GM19238 (cell line): ENCODE measurements at regions not wholly inside any gene's neighbourhood (a gene's known extent, or its start where the extent isn't known, plus 50 kb on each side); places are given as distances from the start of the nearest gene placed in this dataset.

Experiments
- DNase-seq: peaks from one replicate; pipeline ENCODE4 v3.0.0; 2011; ENCODE audit warnings: low spot score; ENCODE audit not compliant: insufficient read length

DNA sequence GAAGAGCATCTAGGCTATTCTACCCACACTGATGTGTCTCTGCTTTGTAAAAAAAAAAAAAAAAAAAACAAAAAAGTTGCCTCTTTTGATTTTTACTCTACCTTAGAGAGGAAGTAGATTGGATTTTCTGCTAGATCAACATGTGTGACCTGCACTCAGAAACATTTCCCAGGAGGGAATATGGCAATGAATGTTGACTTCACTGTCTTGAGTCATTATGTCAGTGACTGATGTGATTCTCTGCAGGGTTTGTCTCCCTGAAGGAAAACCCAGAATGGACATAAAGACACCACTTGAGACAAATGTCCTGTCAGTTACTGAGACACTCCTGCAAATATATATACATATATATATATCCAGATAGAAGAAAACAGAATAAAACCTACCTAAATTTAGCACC is 370.3 kb downstream of the BMPER start:
- DNase-seq: no peak

DNA sequence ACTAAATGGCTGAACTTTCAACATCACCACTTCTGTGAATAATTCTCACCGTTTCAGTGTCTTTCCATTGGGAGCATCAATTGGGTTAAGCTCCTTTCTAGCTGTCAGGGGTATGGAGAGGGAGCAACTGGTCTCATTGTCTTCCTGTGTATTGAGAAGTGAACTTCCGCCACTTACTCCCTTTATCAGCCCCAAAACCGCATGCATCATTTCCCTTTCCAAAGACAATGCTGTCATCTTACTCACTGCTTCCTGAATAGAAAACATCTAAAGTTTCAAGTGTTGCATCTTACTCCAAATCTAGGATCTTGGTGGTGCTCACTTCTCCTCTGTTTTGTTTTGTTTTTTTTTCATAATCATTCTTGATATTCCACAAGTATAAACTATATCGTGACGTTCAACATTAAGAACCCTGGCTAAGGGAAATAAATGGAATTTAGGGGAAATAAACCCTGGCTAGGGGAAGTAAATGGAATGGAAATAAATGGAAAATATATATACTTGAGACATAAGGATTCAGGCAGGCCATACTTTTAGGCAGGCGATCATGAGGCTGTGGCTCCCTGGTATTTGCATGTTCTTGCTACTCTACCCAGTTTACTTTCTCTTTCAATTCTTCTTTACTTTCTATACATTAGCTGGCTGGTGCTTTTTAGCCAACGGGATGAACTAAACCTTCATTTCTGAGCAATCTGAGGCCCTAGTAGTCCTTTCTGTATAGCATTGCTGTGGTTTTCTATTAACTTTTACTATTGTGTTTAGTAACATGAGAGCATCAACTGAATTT is 371.9 kb downstream of the BMPER start:
- no peak for DNase-seq

DNA sequence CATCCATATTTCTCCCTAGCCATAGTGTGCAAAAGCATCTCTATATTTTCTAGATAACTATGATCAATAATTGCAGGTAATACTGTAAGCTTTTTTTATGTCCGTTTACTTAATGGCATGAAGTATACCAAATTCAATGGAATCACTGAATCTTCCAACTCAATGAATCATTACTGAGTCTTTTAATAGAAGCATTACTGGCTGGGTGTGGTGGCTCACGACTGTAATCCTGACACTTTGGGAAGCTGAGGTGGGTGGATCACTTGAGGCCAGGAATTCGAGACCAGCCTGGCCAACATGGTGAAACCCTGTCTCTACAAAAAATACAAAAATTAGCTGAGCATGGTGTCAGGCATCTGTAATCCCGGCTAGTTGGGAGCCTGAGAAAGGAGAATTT is 372.5 kb downstream of the BMPER start:
- DNase-seq: no peak

DNA sequence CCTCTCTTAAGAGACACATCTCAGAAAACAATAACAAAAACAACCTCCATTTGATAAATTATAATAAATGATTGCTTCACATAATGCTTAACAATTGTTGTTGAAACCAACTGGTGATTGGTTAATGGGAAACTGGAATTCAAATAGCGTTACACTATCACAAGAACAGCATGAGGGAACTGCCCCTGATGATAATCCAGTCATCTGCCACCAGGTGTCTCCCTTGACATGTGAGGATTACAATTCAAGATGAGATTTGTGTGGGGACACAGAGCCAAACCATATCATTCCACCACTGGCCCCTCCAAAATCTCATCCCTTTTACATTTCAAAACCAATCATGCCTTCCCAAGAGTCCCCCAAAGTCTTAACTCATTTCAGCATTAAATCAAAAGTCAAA is 375.9 kb downstream of the BMPER start:
- DNase-seq: no peak

DNA sequence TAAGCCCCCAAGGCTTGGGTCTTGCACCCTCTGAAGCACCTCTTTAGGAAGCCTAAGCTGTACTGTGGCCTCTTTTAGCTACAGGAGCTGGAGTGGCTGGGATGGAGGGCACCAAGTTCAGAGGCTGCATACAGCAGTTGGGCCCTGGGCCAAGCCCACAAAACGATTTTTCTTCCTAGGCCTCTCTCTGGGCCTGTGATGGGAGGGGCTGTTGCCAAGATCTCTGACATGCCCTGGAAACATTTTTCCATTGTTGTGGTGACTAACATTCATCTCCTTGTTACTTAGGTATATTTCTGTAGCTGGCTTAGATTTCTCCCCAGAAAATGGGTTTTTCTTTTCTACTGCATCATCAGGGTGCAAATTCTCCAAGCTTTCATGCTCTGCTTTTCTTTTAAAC is 375.7 kb upstream of the NPSR1 start:
- DNase-seq: no peak

DNA sequence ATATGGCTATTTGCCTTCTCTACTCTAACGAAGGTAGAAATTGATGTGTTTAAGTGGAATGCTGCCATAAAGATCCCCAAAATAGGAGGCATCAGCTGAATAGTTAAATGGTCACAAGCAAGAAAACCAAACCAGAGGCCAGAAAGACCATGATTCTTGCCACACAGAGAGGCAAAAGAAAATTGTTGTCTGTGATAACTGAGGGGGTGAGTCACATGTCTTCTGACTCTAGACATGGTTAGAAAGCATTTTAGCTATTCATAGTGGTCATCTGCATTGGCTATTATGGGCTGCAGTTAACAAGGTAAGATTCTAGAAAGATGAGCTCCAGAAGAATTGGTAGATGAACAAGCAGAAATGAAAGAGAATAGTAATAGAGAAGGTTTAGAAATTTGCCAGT is 361.4 kb upstream of the NPSR1 start:
- no peak for DNase-seq

DNA sequence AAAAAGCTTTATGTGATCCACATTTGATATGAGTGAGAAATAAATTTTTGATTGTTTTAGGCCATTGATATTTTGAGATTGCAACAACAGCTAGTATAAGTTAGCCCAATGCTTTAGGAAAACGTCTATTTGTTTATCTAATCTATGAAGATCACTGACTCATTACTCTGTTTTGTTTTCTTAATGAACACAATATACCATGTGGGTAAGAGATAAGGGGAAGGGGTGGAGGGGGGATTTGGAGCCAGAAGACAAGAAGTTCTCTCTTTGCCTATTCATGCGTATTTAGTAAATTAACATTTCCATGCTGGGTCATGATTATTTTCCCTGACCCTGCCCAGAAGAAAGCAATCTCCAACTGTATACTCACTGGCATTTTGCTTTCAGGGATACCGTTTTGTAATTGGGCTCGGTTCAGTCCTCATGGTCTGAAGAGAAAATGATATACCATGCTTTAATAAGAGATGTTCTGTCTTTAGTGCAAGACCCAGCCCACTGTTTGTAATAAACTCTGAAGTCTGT is 359.5 kb upstream of the NPSR1 start:
- DNase-seq: no peak

DNA sequence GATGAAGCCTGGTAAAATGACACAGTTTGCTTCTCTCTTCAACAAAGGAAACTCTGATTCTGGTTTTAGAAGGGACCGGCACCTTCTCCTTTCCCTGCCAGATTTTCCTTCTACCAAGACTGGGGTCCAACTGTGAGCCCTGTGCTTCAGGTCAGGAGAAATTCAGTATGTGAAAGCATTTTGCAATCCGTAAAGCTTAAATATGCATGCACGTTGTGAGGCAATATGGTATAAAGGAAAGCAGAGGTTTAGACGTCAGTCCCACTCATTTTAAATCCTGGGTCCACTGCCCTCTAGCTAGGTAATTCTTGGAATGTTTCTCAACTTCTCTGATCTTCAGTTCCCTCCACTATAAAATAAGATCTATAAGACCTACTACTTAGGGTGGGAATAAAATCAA is 359.0 kb upstream of the NPSR1 start:
- no peak for DNase-seq

DNA sequence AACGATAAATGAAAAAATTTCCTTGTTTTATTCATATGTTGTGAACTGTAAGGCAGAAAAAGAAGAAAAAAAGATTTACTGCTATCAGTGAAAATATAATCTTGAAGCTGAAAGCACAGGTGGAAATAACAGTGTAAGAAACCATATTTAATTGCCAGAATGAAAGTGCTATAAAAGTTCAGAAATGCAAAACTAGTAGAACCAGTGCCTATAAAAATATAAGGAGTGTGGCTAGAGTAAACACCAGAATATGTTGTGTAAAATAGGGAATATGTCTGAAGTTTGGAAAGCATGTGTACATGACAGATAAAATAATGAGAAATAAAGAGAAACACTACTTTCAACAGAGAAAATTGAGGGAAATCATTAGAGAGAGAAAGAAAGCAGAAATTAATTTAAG is 350.5 kb upstream of the NPSR1 start:
- DNase-seq: no peak

DNA sequence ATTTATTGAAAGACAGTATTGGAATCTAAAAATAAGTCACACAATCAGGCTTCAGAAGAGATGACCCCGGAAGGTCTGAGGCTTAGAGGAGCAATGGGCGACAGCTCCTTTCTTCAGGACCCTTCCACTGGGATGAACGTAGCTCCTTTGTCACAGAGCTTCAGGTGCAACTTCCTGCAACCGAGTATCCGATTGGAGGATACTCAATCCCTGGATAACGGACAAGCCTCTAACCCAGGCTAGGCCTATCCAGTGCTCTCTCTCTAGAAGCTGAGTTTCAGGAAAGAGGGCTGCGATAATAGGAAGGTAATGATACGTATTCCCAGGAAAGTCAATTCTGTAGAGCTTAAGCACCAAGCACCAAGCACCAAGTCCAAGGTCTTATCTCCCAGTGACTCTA is 349.4 kb upstream of the NPSR1 start:
- DNase-seq: no peak

DNA sequence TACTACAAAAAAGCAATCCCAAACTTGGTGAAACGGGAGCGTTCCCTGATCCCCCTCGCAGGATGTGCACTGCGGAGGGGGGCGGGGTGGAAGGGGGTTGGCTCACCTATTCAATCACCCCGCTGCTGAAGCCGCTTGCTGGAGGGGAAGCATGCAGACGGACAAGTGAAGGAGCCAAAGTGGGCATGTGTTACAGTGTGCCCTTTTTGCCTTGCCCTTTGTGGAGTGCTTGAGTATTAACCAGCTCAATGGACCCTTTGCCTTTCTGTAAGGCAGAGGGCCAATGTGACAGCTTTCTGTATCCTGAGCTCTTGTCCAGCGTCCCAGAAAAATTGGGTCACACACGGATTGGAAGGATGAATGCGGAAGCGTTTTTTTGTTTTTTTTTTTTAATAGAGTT is 348.9 kb upstream of the NPSR1 start:
- no peak for DNase-seq

DNA sequence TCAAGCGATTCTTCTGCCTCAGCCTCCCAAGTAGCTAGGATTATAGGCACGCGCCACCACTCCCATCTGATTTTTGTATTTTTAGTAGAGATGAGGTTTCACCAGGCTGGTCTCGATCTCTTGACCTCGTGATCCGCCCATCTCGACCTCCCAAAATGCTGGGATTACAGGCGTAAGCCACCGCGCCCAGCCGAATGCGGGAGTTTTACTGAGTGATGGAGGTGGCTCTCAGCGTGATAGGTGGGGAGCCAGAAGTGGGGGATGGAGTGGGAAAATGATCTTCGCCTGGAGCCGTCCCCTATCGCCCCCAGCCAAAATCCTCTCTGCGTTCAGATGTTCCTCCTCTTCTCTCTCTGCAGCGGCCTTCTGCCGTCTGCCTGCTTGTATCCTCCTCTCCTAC is 348.4 kb upstream of the NPSR1 start:
- DNase-seq: no peak

DNA sequence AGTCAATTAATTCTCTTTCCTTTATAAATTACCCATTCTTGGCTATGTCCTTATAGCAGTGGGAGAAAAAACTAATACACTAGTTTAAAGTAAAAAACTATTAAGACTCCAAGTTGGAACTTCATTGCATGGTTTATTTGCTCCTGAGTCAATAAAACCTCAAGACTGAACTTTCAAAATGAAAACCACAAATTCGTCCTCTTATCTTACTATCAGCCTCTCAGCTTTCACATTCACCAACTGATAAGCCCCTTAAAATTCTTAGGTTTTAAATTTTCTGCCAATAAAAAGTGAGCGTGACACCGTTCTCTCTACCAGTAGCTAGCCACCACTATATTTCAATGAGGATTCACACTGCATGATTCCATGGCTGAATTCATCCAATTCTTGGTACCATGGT is 346.4 kb upstream of the NPSR1 start:
- DNase-seq: no peak

DNA sequence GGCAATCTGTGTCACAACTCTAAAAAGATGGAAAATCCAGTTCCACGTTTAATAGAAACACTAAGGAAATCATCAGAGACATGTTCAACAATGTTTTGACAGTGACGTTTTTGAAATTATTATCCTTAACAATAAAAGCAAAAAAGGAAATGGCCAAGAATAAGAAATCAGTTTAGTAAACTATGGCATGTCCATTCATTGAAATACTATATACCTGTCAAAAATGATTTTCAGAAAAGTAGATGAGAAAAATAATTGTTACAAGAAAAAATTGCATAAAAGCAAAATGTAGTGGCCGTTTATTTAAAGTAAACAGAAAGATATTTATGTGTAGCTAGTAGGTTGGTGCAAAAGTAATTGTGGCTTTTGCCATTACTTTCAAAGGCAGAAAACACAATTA is 345.4 kb upstream of the NPSR1 start:
- DNase-seq: no peak

DNA sequence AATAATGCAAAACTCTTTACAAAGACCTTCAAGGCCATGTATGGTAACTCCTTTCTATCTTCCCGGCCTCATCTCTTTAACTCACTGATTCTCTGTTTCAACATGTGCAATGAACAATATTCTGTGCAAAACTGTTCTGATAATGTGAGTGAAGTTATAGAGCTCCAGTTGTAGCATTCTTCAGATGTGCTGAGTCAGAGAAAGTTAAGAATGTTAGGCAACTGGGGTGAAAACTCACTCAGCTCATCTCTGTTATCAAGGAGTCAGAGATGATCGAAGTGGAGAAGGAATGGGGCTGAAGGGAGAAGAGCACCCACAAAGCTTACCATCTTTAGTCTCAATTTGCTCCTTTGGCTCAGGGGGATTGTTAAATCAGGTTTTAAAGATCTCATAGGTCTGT is 344.7 kb upstream of the NPSR1 start:
- DNase-seq: no peak

DNA sequence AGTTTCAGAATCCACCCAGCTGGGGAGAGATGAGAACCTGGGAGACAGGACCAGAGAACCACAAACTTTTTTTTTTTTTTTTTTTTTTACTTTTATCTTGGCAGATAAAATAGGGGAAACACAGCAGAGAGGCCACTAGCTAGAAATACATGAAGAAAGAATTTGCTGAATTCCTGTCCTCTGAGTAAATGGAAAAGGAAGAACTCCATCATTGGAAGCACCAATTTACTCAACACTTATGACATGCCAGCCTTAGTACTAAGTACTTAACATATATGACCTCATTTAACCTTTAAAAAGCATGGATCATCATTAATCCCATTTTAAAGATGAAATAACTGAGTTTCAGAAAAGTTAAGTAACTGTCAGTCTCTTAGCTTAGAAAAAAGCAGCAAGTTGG is 343.0 kb upstream of the NPSR1 start:
- no peak for DNase-seq

DNA sequence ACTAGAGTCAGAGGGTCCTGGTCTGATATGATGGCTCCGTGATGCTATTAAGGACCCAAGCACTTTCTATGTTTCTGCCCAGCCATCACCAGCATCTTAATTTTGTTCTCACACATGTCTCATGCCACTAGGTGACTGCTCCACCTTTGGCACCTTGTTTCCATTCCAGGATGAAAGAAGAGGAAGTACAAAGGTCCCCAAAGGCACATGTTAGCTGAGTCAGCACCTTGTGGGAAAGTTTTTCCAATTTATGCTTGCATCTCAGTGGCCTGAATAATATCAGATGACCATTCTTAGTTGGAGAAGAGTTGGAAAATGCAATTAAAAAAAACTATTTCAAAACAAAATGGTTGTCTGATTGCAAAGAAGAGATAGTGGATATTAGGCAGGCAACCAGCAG is 341.0 kb upstream of the NPSR1 start:
- DNase-seq: no peak

DNA sequence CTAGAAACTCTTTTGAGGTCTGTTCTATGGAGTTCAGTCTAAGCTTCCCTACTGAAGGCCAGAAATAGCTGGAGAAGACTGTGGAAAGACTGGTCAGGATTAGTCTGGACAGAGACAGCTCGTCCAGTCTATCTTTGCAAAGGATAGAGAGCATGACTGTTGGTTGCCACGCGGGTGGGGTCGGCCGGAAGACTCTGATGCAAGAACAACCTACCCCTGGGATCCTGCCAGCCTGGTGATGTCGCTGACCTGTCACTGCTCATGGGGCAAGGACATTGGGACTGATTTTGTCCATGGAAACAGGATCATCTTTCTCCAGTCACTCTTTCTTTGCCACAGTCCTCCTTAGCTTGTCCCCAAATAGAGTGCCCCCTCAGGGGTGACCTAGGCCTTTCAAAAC is 337.6 kb upstream of the NPSR1 start:
- no peak for DNase-seq

DNA sequence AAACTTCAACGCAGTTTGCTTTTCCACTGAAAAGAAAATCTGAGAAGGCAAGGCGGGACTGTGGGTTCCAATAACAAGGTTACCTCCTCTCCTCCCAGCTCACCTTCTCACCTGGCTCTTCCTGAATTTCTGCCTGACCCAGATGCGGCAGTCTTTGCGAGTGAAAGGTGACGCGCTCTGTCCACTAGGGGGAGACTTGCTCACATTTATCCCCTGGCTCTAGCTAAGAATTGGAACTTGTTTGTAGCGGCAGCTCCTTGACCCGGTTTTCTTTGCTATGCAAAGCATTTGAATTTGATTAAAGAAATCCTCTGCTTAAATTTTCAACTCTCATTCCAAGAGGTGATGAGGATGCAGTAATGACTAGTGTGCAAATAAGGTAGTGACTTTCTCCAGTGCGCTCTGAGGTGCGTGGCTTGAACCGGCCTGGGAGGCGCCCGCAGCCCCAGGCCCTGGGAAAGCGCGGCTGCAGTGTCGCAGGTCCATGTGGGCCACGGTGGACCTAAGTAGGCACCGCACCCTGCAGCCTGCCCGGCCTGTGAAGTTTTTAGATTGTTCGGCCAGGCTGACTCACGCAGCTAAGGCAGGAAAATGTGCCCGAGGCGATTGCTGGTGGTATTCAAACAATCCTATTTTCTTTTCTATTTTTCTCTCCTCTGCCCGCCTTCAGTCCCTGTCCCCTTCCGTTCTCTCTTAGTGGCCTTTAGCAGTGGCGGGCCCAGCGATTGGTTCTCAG is 336.9 kb upstream of the NPSR1 start:
- peak; percentile 27 for DNase-seq

DNA sequence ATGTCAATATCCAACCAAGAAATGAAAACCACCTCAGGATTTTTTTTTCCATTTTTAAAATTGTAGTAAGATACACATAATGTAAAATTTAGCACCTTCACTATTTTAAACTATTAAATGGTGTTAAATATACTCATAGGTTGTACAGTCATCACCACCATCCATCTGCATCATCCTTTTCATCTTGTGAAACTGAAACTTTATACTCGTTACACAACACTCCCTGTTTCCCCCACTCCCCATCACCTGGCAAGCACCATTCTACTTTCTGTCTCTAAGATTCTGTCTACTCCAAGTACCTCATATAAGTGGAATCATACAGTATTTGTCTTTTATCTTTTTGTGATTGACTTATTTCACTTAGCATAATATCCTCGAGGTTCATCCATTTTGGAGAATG is 335.2 kb upstream of the NPSR1 start:
- no peak for DNase-seq

DNA sequence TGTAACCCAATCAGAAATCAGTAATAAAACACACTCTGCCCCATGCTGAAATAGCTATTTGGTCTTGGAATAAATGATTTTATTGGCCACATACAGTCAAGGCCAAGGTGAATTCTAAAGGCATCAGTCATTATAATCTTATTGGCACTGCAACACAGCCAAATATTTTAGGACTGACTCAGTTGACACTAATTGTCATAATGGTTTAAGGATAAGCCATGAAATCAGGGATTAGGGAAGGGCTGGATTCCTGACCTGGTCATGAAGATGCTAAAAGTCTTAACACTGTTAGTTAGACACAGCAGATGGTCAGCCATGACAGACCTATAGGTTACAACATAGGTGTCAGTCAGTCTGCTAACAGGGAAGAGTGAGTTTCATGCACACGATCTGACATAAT is 330.3 kb upstream of the NPSR1 start:
- no peak for DNase-seq

DNA sequence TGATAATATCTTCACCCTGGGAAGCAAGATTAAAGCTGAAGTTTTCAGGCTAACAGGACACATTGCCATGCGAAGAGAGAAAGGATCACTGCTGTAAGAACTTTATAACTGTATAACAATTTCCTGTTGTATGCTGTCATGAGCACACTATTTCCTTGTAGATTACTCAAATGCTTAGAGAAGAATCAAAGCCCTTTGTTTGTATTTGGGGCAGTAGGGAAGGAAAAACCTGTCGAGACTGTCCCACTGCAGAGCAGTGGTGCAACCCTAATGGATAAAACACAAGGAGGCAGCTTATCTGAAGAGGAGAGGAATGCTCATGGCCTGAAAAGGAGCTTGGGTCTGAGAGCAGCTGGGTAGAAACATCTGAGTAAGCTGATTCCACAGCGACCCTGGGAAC is 327.7 kb upstream of the NPSR1 start:
- DNase-seq: no peak

DNA sequence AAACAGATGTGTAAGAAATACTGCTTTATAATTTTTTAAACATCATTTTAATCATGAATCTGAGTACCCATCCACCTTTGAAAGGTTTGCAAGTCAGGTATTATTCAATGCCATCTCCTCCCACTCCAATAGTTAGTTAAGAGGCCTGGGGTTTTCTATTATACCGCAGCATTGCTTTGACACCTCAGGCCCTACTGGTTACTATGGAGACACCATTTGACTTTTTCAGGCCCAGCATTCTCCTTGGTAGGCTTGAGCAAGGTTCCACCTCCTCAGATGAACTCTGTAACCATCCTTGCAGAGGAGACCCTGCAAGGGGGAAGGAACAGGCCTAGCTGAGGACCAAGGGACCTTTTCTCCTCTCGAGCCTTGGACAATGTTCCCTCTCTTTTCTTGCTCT is 326.9 kb upstream of the NPSR1 start:
- DNase-seq: no peak
